Stimulated activated naive B cell treated with anti-CD40 and anti-IgM and Interleukin-4, amounts not matched to agents 10 μg/mL and 1 μg/mL and 100 μg/mL, for 72 hours (primary cell): ENCODE measurements at regions not wholly inside any gene's neighbourhood (a gene's known extent, or its start where the extent isn't known, plus 50 kb on each side); places are given as distances from the start of the nearest gene placed in this dataset.

Experiments used
- ATAC-seq, 2 donors: fragments of 150-1000 bp; cut with Tn5 transposase; replicated peaks; 2 replicates each; pipeline ENCODE4 v1.10.0; 2021; ENCODE audit warnings: moderate library complexity in 1 of 2
- DNase-seq: peaks from one replicate; pipeline ENCODE4 v3.0.0; 2021
- H3K27ac Mint-ChIP-seq: one replicate; pipeline ENCODE4 v1.8.0; 2022; ENCODE audit warnings: mild to moderate bottlenecking, mixed read lengths
- H3K27me3 Mint-ChIP-seq, 2 donors: one replicate each; pipeline ENCODE4 v1.8.0; 2022; ENCODE audit warnings: mixed read lengths in 2 of 2
- H3K36me3 Mint-ChIP-seq, 2 donors: one replicate each; pipeline ENCODE4 v1.8.0; 2022; ENCODE audit warnings: mixed read lengths in 2 of 2, mild to moderate bottlenecking in 1 of 2
- H3K4me1 Mint-ChIP-seq, 2 donors: one replicate each; pipeline ENCODE4 v1.8.0; 2022; ENCODE audit warnings: mixed read lengths in 2 of 2, mild to moderate bottlenecking in 1 of 2
- H3K4me3 Mint-ChIP-seq, 2 donors: one replicate each; pipeline ENCODE4 v1.8.0; 2022; ENCODE audit warnings: mild to moderate bottlenecking in 2 of 2, mixed read lengths in 2 of 2, moderate library complexity in 1 of 2
- H3K9me3 Mint-ChIP-seq, 2 donors: one replicate each; pipeline ENCODE4 v1.8.0; 2022; ENCODE audit warnings: mixed read lengths in 2 of 2, mild to moderate bottlenecking in 1 of 2

DNA sequence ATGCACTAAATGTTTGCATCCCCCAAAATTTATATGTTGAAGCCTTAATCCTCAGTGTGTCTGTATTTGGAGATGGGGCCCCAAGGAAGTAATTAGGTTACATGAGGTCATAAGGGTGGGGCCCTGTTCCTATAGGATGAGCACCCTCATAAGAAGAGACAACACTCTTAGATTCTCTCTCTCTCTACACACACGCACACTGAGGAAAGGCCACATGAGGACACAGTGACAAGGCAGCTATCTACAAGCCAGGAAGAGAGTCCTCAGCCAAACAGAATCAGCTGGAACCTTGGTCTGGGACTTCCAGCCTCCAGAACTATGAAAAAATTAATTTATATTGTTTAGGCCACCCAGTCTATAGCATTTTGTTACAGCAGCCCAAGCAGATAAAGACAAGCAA is 69.3 kb upstream of the NOCT start:
- no peak for DNase-seq
- no peaks in the 10 kb centered on the region for H3K36me3 Mint-ChIP-seq
- H3K4me1 Mint-ChIP-seq, result peaks cover 0 to 10% of the 10 kb centered on the region in 2 donors
- peaks cover 0 to 2% of the 10 kb centered on the region in 2 donors for H3K9me3 Mint-ChIP-seq
- peaks cover 0 to 5% of the 10 kb centered on the region in 2 donors for H3K27me3 Mint-ChIP-seq
- no peak for ATAC-seq
- H3K4me3 Mint-ChIP-seq, result no peak overlapping the region
- H3K27ac Mint-ChIP-seq, result no peak overlapping the region

DNA sequence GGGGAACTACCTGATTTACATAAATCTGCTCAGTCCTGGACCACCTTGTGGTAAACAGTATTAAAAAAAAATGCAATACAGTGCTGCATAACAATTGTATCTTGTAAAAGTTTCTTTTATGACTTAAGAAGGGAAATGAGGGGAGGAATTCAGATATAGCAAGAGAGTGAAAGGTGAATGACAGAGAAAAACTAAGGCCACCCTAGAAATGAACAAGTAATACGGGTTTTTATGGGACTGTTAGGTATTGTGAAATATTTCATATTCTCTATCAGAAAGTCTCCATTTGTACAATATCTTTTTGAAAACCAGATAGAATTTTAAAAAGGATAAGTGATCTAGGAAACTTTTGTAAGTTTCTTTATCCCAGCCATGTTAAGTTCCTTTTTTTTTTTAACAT is 69.7 kb upstream of the NOCT start:
- peaks cover 0 to 5% of the 10 kb centered on the region in 2 donors for H3K27me3 Mint-ChIP-seq
- H3K4me1 Mint-ChIP-seq, result peaks cover 0 to 10% of the 10 kb centered on the region in 2 donors
- H3K36me3 Mint-ChIP-seq, result no peaks in the 10 kb centered on the region
- H3K4me3 Mint-ChIP-seq, result no peak overlapping the region
- H3K27ac Mint-ChIP-seq, result no peak overlapping the region
- peaks cover 0 to 2% of the 10 kb centered on the region in 2 donors for H3K9me3 Mint-ChIP-seq
- no peak for DNase-seq
- ATAC-seq, result no peak

DNA sequence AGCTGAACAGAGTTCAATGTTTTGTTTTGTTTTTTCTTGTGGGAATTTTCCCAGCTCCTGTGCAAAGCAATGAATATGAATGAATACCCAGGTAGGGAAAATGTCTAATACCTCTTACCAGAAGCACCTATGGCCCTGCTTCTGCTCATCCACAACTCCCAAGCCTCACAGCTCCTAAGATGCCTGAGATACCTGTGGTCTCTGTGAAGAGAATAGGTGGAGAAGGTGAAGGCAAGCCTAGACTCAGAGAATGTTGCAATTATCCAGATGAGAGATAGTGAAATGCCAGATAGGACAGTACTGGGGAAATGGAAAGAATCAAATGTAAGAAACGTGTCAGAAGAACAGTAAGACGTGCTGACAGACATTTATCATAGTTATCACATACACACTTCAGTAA is 70.2 kb upstream of the NOCT start:
- Mint-ChIP-seq H3K27ac (no peak overlapping the region), H3K9me3 (peaks cover 0 to 2% of the 10 kb centered on the region in 2 donors), H3K4me1 (peaks cover 0 to 10% of the 10 kb centered on the region in 2 donors)

DNA sequence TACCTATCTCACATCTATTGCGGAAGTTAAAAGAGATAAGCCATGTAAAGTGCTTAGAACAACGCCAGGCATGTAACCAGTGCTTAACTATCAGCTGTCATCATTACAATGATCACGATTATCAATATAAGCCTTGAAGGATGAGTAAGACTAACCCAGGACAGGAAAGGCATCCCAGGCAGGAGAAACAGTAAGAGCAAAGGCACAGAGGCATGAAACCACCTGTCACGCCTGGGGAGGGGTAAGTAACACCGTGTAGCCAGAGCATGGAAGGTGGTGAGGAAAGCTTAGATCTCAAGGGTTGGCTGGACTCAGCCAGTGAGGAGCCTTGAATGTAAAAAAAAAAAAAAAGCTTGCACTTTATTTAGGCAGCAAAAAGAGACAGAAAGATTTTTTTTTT is 71.7 kb upstream of the NOCT start:
- ATAC-seq, result no peak
- Mint-ChIP-seq H3K4me3 (no peak overlapping the region), H3K27ac (no peak overlapping the region), H3K36me3 (no peaks in the 10 kb centered on the region), H3K9me3 (peaks cover 0 to 2% of the 10 kb centered on the region in 2 donors), H3K4me1 (peaks cover 0 to 10% of the 10 kb centered on the region in 2 donors), H3K27me3 (peaks cover 0 to 5% of the 10 kb centered on the region in 2 donors)
- no peak for DNase-seq

More for the DNA sequence above, 70.2 kb upstream of the NOCT start:
- ATAC-seq, result no peak
- H3K27me3 Mint-ChIP-seq, result peaks cover 0 to 5% of the 10 kb centered on the region in 2 donors
- no peak overlapping the region for H3K4me3 Mint-ChIP-seq
- H3K36me3 Mint-ChIP-seq, result no peaks in the 10 kb centered on the region
- DNase-seq, result no peak

DNA sequence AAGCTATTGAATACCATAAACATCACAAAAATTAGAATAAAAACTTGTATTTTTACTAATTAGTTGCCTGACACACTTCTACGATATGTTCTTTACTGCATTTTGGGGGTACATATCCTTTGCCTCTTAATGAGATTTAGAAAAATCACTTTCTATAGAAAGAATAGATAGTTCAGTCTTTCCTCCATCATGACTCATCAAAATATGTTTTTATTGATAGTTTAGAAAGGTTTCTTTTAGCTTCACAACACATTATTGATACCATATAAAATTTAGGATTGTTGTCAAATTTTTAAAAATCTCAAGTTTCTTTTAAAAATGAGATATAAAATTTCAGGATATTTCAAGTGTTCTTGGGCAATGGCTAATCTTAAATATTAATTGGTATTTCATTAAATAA is 74.5 kb upstream of the NOCT start:
- no peak for DNase-seq
- Mint-ChIP-seq H3K27ac (no peak overlapping the region), H3K4me1 (peaks cover 0 to 6% of the 10 kb centered on the region in 2 donors), H3K36me3 (no peaks in the 10 kb centered on the region), H3K27me3 (peaks cover 5% of the 10 kb centered on the region in 2 donors), H3K4me3 (no peak overlapping the region), H3K9me3 (no peaks in the 10 kb centered on the region)
- ATAC-seq, result no peak

DNA sequence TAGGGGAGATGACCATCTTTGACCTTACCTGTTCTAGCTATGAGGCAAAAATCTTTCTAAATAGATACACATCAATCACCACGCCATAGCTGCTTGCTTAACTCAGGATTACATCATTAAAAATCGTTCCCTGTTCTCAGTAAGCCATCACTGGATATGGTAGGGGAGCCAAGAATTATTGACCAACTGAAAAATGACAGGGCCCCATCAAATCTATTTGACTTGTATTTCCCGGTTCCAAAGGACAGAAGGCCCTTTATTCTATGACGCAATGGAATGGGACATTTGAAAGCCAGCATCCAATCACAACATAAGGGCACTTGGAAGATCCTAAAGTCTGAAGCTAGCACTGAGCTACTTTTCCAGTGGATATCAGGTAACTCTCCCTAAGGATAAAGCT is 75.6 kb upstream of the NOCT start:
- H3K36me3 Mint-ChIP-seq, result no peaks in the 10 kb centered on the region
- no peak for ATAC-seq

DNA sequence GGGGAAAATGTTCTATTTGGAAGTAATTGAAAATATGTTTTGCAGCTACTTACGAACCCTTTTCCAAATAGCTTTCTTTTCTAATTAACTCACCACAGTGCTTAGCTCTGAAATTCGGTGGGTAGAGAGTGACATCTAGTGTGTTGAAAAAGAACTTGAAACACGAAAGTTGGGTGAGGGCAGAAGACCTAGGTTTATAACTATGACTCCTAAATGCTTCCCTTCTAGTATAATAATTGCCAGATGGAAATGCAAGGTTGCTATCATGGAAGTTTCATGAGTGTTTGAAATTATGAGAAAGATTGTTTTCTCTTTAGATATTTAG is 77.3 kb upstream of the NOCT start:
- H3K4me3 Mint-ChIP-seq, result no peak overlapping the region
- DNase-seq (no peak), ATAC-seq (peak; percentile 51 to 58)
- no peaks in the 10 kb centered on the region for H3K36me3 Mint-ChIP-seq
- H3K27me3 Mint-ChIP-seq, result peaks cover 5 to 9% of the 10 kb centered on the region in 2 donors
- H3K9me3 Mint-ChIP-seq, result no peaks in the 10 kb centered on the region
- no peak overlapping the region for H3K27ac Mint-ChIP-seq
- H3K4me1 Mint-ChIP-seq, result no peaks in the 10 kb centered on the region

More for the DNA sequence above, 75.6 kb upstream of the NOCT start:
- Mint-ChIP-seq H3K27ac (no peak overlapping the region), H3K9me3 (no peaks in the 10 kb centered on the region), H3K4me1 (no peaks in the 10 kb centered on the region), H3K27me3 (peaks cover 5 to 7% of the 10 kb centered on the region in 2 donors), H3K4me3 (no peak overlapping the region)
- DNase-seq, result no peak

DNA sequence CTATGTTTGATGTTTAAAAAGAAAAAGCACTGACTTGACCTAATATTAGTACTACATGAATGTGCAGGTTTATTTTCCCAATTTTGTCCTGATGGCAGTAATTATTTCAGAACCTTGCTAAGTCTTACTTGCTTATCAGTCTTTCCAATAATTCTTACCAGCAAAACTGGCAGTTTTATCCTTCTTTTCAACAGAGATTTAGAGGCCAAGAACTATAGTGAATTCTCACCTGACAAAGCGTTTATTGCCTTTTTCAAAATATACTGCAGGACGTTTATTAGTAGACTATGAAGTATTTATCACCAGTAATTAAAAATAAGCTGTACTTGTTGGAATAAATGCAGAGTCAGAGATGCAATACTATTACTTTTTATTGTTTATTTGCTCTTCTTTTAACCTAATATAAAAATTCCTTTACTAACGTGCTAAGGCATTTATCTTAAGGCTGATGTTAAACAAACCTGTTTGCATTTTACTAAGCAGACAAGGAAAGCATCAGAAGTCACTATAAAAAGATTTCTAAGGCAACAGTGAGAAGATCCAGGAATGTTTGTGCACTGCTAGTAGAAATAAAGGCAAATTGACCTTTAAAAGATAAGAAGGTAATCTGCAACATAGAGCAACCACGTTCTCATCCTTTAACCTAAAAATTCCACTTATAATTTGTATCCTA is 80.3 kb upstream of the NOCT start:
- Mint-ChIP-seq H3K4me1 (no peaks in the 10 kb centered on the region), H3K9me3 (no peaks in the 10 kb centered on the region), H3K36me3 (no peaks in the 10 kb centered on the region), H3K4me3 (no peak overlapping the region), H3K27ac (no peak overlapping the region), H3K27me3 (peaks cover 0 to 14% of the 10 kb centered on the region in 2 donors)
- no peak for DNase-seq
- no peak for ATAC-seq

DNA sequence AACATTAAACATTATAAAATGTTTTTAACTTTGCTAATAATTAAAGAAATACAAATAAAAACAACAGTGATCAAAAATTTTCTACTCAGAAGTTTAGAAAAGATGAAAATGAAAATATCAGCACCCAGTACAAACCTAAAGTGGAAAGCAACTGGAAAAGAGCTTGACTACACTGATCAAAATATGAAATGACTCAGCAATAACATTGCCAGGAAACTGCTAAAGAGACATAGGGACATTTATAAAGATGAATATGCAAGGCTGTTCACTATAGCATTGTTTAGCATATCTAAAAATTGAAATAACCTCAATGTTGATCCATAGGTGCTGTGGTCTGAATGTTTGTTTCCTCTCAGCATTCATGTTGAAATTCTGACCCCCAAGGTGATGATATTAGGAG is 88.5 kb upstream of the NOCT start:
- peaks cover 10 to 11% of the 10 kb centered on the region in 2 donors for H3K27me3 Mint-ChIP-seq
- H3K9me3 Mint-ChIP-seq, result no peaks in the 10 kb centered on the region
- ATAC-seq, result no peak
- no peak overlapping the region for H3K4me3 Mint-ChIP-seq
- DNase-seq, result no peak
- H3K27ac Mint-ChIP-seq, result no peak overlapping the region
- no peaks in the 10 kb centered on the region for H3K4me1 Mint-ChIP-seq
- H3K36me3 Mint-ChIP-seq, result no peaks in the 10 kb centered on the region

DNA sequence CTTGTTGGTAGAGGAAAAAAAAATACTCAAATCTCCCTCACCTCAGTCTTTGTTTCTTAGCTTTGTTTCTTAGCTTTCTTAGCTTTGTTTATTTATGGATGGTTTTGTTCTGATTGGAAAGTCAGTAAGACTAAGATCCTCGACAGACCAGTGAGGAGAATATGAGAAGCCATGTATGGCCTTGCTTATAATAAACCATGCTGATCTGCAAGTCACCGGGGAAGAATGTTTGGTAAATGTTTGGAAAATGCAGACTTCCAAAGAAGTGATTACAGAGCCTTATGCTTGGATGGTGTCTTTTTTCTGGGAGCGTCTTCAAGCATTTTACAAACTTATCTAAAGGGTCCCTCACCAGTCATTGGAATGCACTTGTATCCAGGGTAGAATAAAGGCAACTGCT is 90.1 kb upstream of the NOCT start:
- DNase-seq, result no peak

DNA sequence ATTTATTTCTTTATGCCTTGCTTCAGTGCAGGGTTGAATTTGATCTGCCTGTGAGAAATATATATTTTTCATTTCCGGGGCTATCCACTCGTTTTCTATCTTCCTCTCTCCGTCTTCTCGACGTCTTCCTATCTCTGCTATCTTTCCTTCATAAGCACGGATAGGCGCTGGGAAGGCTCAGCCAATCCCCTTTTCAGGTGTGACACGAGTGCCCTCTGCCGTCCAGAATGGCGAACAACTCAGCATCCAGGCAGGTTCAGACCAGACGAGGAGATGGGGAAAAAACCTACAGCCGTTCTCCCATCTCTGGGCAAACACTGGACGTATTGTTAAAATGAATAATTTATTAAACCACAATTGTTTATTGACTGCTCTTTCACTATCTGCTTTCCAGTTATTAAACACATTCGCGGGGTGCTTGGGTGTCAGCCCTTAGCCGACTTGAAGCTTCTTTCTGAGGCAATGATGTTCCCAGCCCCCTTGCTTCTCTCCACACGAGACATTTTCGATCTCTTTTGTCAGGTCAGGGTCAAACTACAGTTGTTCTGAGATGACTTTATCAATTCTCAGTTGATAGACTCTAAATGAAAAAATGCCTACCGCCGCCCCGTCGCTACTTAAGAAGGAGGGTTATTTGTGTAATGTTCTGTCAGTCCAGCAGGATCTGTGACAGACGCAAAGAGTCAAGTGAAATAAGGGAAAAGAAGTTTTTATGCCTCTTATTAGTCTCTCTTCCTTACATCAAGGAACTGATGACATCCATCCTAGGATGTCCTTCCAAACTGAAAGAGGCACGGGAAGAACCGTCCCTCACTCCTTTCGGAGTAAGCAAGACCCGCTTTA is 96.3 kb upstream of the NOCT start:
- DNase-seq (peak; percentile 39), ATAC-seq (peak; percentile 55 to 88)
- H3K9me3 Mint-ChIP-seq, result peaks cover 0 to 2% of the 10 kb centered on the region in 2 donors
- H3K4me1 Mint-ChIP-seq, result peaks cover 13 to 22% of the 10 kb centered on the region in 2 donors
- no peak overlapping the region for H3K4me3 Mint-ChIP-seq
- H3K36me3 Mint-ChIP-seq, result no peaks in the 10 kb centered on the region
- H3K27ac Mint-ChIP-seq, result no peak overlapping the region
- peaks cover 17 to 18% of the 10 kb centered on the region in 2 donors for H3K27me3 Mint-ChIP-seq

More for the DNA sequence above, 90.1 kb upstream of the NOCT start:
- Mint-ChIP-seq H3K9me3 (no peaks in the 10 kb centered on the region), H3K4me1 (no peaks in the 10 kb centered on the region), H3K27ac (no peak overlapping the region), H3K4me3 (no peak overlapping the region), H3K27me3 (peaks cover 10 to 12% of the 10 kb centered on the region in 2 donors), H3K36me3 (no peaks in the 10 kb centered on the region)
- no peak for ATAC-seq

DNA sequence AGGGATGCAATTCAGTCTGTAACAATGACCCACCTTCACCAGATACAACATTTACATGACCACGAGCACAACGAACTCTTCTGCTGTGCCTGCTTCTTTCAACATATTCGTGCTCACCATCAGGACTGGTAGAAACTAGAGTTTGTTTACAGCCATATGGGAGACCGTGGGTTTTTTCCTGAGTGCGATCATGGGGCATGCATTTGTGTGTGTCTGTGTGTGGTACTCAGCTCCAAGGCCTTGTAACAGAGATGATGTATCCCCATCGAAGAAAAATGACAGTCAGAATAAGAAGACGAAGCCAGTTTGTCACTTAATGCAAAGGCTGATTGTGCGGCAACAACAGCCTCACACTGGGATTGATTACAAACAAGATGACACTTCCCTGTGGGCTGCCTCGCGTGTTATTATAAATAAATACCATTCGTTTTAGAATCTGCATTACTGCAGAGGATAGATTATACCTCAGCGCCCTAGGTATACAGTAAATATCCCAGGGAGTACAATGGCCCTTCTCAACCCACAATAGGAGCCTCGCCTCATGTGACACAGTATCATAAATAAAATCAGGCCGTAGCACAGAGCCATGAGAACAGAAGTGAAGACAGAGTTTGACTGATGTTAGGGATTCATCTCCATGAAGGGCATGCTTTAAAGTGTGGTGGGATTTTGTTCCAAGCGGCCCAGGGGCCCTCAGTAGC is 97.3 kb upstream of the NOCT start:
- Mint-ChIP-seq H3K36me3 (no peaks in the 10 kb centered on the region), H3K4me3 (no peak overlapping the region), H3K27me3 (peaks cover 17 to 18% of the 10 kb centered on the region in 2 donors), H3K4me1 (peaks cover 13 to 22% of the 10 kb centered on the region in 2 donors), H3K9me3 (peaks cover 0 to 2% of the 10 kb centered on the region in 2 donors), H3K27ac (no peak overlapping the region)
- DNase-seq (no peak), ATAC-seq (no peak)

DNA sequence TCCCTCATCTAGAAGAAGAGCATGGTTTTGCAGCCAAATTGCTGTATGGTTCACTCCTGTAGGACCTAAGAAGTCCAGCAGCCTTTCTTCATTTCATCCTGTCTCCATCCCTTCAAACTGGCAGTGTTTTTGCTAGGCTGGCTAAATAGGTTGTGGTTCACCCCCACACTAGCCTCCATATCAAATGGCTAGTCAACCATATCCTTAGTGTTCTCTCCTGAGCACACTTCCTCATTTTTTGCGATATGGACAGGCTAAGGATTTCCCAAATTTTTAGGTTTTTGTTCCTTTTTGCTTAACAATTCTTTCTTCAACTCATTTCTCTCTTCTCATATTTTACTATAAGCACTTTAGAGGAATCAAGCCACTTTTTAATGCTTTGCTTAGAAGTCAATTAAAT is 98.8 kb upstream of the NOCT start:
- DNase-seq (no peak), ATAC-seq (peak; percentile 42 to 70)
- Mint-ChIP-seq H3K9me3 (peaks cover 0 to 2% of the 10 kb centered on the region in 2 donors), H3K27me3 (peaks cover 17 to 18% of the 10 kb centered on the region in 2 donors), H3K36me3 (no peaks in the 10 kb centered on the region), H3K27ac (no peak overlapping the region), H3K4me1 (peaks cover 13 to 22% of the 10 kb centered on the region in 2 donors), H3K4me3 (no peak overlapping the region)

DNA sequence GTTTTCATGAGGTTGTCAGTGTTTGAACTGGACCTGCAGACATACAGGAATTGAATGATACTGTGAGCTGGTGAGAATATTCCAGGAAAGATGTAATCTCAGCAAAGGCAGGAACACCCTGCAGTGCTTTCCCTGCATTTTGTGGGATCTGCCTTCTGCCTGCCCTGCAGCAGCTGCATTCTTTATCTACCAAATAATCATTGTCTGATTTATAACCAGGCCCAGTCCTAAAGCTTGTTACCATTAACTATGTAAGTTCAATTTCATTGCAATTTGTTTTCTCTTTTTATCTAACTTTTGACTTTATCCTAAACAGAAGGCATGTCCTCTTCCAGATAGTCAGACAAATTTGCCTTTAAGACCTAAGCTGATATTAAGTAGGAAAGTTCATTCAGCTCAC is 99.8 kb upstream of the NOCT start:
- Mint-ChIP-seq H3K36me3 (no peaks in the 10 kb centered on the region), H3K4me3 (no peak overlapping the region), H3K4me1 (peaks cover 13 to 22% of the 10 kb centered on the region in 2 donors), H3K9me3 (peaks cover 0 to 2% of the 10 kb centered on the region in 2 donors), H3K27me3 (peaks cover 17 to 18% of the 10 kb centered on the region in 2 donors), H3K27ac (no peak overlapping the region)
- DNase-seq (no peak), ATAC-seq (no peak)
